Peyer's patch (tissue), 4 donors: ENCODE measurements at regions not wholly inside any gene's neighbourhood (a gene's known extent, or its start where the extent isn't known, plus 50 kb on each side); places are given as distances from the start of the nearest gene placed in this dataset.

Experiments used
- DNase-seq, 3 donors: peaks; one replicate each; pipeline ENCODE4 v3.0.0-alpha.2; 2017 to 2019
- H3K27ac ChIP-seq, 4 donors: fragments of 200-600 bp; sonication (generic); one replicate each; pipeline ENCODE4 v1.5.1; 2016 to 2019
- H3K27me3 ChIP-seq, 2 donors: fragments of 200-600 bp; sonication (generic); one replicate each; pipeline ENCODE4 v1.5.1; 2019
- H3K36me3 ChIP-seq, 3 donors: fragments of 200-600 bp; sonication (generic); one replicate each; pipeline ENCODE4 v1.5.1; 2016 to 2019
- H3K4me1 ChIP-seq, 4 donors: fragments of 200-600 bp; sonication (generic); one replicate each; pipeline ENCODE4 v1.5.1; 2016 to 2019
- H3K4me3 ChIP-seq, 4 donors: fragments of 200-600 bp; sonication (generic); 1 replicate in 3 of 4; 2 replicates in 1 of 4; pipeline ENCODE4 v1.5.1; 2016 to 2019; ENCODE audit warnings: mild to moderate bottlenecking in 1 of 4
- H3K9me3 ChIP-seq, 4 donors: fragments of 200-600 bp; sonication (generic); one replicate each; pipeline ENCODE4 v1.5.1; 2016 to 2019; ENCODE audit warnings: mild to moderate bottlenecking in 1 of 4
- POLR2A ChIP-seq, 2 donors: fragments of 450-650 bp; IDR thresholded peaks; one replicate each; pipeline ENCODE4 v1.5.1; 2017; ENCODE audit warnings: antibody characterized with exemption in 2 of 2, mild to moderate bottlenecking in 2 of 2, moderate library complexity in 2 of 2
- TF ChIP-seq, protein P1 (sequence below), 6 experiments: fragments of 450-650 bp in 4 of 6; fragments of 200-600 bp in 2 of 6; sonication (generic) in 1 of 6; IDR thresholded peaks; one replicate each; pipeline ENCODE4 v1.5.1; 2017 to 2019; ENCODE audit warnings: antibody characterized with exemption in 6 of 6, mild to moderate bottlenecking in 3 of 6, moderate library complexity in 1 of 6

DNA sequence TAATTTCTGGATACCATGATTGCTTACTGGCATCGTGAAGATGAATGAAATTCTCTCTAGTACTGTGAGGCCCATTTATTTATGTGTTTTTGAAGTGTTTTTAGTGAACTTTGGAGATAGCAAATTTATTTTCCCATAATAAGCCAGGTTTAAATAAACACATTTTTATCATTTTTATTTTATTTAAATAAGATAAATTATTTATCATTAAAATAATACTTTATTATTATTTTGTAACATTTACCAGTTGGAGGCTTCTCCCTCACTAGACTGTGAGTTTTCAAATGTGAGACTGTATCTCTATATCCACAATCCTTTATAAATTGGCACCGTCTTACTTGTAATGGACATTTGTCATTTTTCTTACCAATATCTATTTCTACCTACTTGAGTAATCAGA lies 351.7 kb downstream of the METTL15 start:
- Histone ChIP-seq H3K27me3 (no peaks in the 10 kb centered on the region), H3K4me3 (no peak overlapping the region), H3K36me3 (no peaks in the 10 kb centered on the region), H3K4me1 (no peaks in the 10 kb centered on the region), H3K27ac (no peak overlapping the region), H3K9me3 (no peaks in the 10 kb centered on the region)
- DNase-seq: no peak
- TF ChIP-seq POLR2A (IDR thresholded peaks at IDR 0.05): no peak
- TF ChIP-seq, protein P1, sequence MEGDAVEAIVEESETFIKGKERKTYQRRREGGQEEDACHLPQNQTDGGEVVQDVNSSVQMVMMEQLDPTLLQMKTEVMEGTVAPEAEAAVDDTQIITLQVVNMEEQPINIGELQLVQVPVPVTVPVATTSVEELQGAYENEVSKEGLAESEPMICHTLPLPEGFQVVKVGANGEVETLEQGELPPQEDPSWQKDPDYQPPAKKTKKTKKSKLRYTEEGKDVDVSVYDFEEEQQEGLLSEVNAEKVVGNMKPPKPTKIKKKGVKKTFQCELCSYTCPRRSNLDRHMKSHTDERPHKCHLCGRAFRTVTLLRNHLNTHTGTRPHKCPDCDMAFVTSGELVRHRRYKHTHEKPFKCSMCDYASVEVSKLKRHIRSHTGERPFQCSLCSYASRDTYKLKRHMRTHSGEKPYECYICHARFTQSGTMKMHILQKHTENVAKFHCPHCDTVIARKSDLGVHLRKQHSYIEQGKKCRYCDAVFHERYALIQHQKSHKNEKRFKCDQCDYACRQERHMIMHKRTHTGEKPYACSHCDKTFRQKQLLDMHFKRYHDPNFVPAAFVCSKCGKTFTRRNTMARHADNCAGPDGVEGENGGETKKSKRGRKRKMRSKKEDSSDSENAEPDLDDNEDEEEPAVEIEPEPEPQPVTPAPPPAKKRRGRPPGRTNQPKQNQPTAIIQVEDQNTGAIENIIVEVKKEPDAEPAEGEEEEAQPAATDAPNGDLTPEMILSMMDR (IDR thresholded peaks at IDR 0.05): no peak

DNA sequence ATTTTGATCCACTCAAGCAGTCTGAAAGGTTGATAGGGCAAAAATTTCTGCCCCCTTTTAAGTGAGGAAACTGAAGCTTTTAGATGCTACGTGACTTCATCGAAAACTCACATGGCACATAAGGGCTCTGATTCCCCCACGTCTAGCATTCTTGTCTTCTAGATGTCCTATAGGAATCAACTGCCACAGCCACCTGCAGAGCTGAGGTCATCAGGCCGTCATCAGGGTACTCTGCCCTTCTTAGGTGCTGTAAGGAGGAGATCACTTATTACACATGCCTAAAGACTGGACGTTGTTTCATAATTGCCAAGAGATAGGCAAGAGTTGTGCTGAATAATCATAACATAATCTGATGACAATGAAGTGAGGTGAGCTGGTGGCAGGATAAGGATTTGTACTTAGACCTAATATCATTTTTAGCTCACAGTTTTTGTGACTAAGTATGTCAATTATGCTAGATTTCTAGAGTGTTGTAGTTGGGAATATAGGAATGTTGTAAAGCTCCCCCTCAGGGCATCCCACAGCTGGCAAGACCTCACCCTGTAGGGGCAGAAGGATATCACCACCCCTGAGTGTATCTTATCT lies 349.4 kb downstream of the METTL15 start:
- DNase-seq: no peak
- Histone ChIP-seq H3K36me3 (no peaks in the 10 kb centered on the region), H3K4me3 (no peak overlapping the region), H3K27ac (no peak overlapping the region), H3K9me3 (no peaks in the 10 kb centered on the region), H3K27me3 (no peaks in the 10 kb centered on the region), H3K4me1 (no peaks in the 10 kb centered on the region)
- TF ChIP-seq, protein P1 (IDR thresholded peaks at IDR 0.05): no peak
- no peak for TF ChIP-seq POLR2A (IDR thresholded peaks at IDR 0.05)

DNA sequence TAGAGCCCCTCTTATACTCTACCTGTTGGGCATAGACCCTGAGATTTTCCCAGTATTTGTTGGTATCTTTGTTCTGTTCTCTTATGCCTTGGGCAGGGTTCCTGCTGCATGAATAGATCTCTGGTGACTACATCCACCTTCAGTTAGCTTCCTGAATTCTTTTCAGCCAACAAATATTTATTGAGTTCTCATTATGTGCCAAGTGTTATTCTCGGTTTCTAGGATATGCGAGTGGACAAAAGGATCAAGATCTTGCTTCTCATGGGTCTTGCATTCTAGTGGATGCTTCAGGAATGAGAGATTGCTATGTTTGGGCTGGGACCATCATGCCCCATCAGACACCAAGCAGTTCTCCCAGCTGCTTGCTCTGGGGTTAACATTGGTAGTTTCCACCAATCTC lies 340.0 kb downstream of the METTL15 start:
- H3K27me3 ChIP-seq: no peaks in the 10 kb centered on the region
- no peak overlapping the region for H3K27ac ChIP-seq
- no peaks in the 10 kb centered on the region for H3K36me3 ChIP-seq
- no peak for TF ChIP-seq POLR2A (IDR thresholded peaks at IDR 0.05)
- TF ChIP-seq, protein P1 (IDR thresholded peaks at IDR 0.05): no peak
- no peaks in the 10 kb centered on the region for H3K9me3 ChIP-seq
- no peak overlapping the region for H3K4me3 ChIP-seq
- no peaks in the 10 kb centered on the region for H3K4me1 ChIP-seq
- DNase-seq: no peak

DNA sequence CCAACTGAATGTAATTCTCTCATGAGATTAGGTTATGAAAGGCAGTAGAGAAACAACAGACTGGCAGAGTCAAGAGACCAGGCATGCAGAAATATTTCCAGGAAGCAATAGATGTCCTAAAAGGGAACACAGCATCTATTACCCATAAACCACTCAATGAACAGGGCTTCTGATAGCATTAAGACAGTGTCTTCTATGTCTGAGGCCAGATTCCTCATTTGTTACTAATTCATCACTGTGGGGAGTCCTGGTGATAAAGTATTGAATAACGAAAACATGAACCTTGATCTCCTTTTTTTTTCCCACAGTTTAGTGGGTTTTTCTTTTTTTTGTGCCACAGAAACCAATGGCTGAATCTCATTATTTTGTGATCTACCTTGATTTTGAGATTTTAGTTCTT lies 339.0 kb downstream of the METTL15 start:
- DNase-seq: no peak
- TF ChIP-seq, protein P1 (IDR thresholded peaks at IDR 0.05): no peak

DNA sequence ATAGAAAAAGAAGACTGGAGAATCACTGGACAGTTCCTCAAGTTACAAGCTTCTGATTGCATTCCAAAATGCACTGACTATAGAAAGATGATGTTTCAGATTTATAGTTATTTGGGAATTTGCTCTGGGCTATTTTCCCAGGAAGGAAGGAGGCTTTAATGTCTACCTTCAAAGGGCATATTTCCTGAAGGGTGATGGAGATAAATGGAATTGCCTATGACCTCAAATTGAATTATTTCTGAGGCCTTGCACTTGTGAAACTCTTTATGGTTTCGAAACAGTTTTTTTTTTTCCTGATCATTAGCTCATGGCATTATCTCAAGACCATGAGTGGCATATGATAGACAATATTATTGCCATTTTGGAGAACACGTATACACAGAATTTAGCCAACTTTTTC lies 333.9 kb downstream of the METTL15 start:
- Histone ChIP-seq H3K9me3 (no peaks in the 10 kb centered on the region), H3K4me1 (no peaks in the 10 kb centered on the region), H3K36me3 (no peaks in the 10 kb centered on the region), H3K27me3 (no peaks in the 10 kb centered on the region), H3K27ac (no peak overlapping the region), H3K4me3 (no peak overlapping the region)
- no peak for TF ChIP-seq POLR2A (IDR thresholded peaks at IDR 0.05)
- TF ChIP-seq, protein P1 (IDR thresholded peaks at IDR 0.05): no peak
- no peak for DNase-seq

More for the DNA sequence above, 339.0 kb downstream of the METTL15 start:
- no peaks in the 10 kb centered on the region for H3K27me3 ChIP-seq
- H3K27ac ChIP-seq: no peak overlapping the region
- H3K9me3 ChIP-seq: no peaks in the 10 kb centered on the region
- H3K4me3 ChIP-seq: no peak overlapping the region
- no peaks in the 10 kb centered on the region for H3K36me3 ChIP-seq
- no peaks in the 10 kb centered on the region for H3K4me1 ChIP-seq

DNA sequence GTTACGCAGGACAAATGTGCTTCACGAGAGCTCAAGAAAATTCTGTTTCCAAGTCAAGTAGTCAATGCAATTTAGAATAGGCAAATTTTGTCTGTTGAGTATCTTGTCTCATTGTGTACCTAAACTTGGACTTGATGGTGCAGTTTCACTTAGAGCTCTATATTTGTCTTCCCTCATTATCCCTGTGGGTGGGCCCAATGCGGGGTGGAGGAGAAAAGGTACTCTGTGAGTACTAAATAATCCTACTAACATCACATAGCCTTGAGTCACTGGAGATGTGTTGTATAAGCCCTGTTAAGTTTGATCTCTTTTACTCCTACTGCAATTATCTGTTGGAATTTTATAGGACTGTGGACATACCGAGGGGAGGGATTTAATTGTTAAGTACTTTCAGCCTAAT lies 331.2 kb downstream of the METTL15 start:
- Histone ChIP-seq H3K27ac (no peak overlapping the region), H3K36me3 (no peaks in the 10 kb centered on the region), H3K9me3 (no peaks in the 10 kb centered on the region), H3K4me3 (no peak overlapping the region), H3K4me1 (no peaks in the 10 kb centered on the region), H3K27me3 (no peaks in the 10 kb centered on the region)
- TF ChIP-seq POLR2A (IDR thresholded peaks at IDR 0.05): no peak
- TF ChIP-seq, protein P1 (IDR thresholded peaks at IDR 0.05): no peak
- DNase-seq: no peak
